B cell (primary cell): ENCODE measurements at regions not wholly inside any gene's neighbourhood (a gene's known extent, or its start where the extent isn't known, plus 50 kb on each side); places are given as distances from the start of the nearest gene placed in this dataset.

Experiments
- ATAC-seq: fragments of 200-7000 bp; cut with Tn5 transposase; one replicate; pipeline ENCODE4 v1.10.0; 2021; ENCODE audit warnings: low read depth, mild to moderate bottlenecking, moderate number of reproducible peaks, moderate library complexity
- CTCF ChIA-PET: fragments of 350-600 bp; sonication (Branson Sonifier 250); formaldehyde crosslinking; loops from one replicate; lab custom pipeline; 2021; ENCODE audit warnings: antibody characterized with exemption, inconsistent platforms; lab: Charles Lee
- POLR2A ChIA-PET: fragments of 350-600 bp; sonication (Branson Sonifier 250); formaldehyde crosslinking; loops from one replicate; lab custom pipeline; 2021; ENCODE audit warnings: antibody characterized with exemption; lab: Charles Lee
- DNase-seq: peaks from one replicate; pipeline ENCODE4 v3.0.0; 2013
- H2AFZ ChIP-seq: 2 replicates; pipeline ENCODE4 v1.6.1; 2012; ENCODE audit warnings: mild to moderate bottlenecking, low read depth, low read length; ENCODE audit not compliant: insufficient read depth, poor library complexity, severe bottlenecking
- H3K27ac ChIP-seq, 2 donors: 1 replicate in 1 of 2; 2 replicates in 1 of 2; pipeline ENCODE4 v1.5.1; 2012 to 2013; ENCODE audit warnings: low read length in 2 of 2, mild to moderate bottlenecking in 2 of 2, moderate library complexity in 1 of 2
- H3K27me3 ChIP-seq, 4 experiments: fragments of 200-600 bp in 1 of 4; sonication (generic) in 1 of 4; replicated peaks in 1 of 4; 1 replicate in 2 of 4; 2 replicates in 2 of 4; pipeline versions ENCODE4 v1.6.1 to v1.7.0; 2013 to 2016; ENCODE audit warnings: low read length in 3 of 4, mild to moderate bottlenecking in 2 of 4, mixed read lengths in 1 of 4, moderate library complexity in 1 of 4; ENCODE audit not compliant: insufficient read depth in 4 of 4, control insufficient read depth in 3 of 4; ENCODE audit errors: control extremely low read depth in 1 of 4
- H3K36me3 ChIP-seq, 2 experiments: replicated peaks in 1 of 2; 1 replicate in 1 of 2; 2 replicates in 1 of 2; pipeline versions ENCODE4 v1.6.1 to v1.7.1; 2013; ENCODE audit warnings: low read length in 1 of 2; ENCODE audit not compliant: insufficient read depth in 2 of 2, control insufficient read depth in 1 of 2; ENCODE audit errors: control extremely low read depth in 1 of 2, extremely low read depth in 1 of 2
- H3K4me1 ChIP-seq, 2 donors: fragments of 200-600 bp in 1 of 2; sonication (generic) in 1 of 2; 1 replicate in 1 of 2; 2 replicates in 1 of 2; pipeline versions ENCODE4 v1.5.1 to v1.6.1; 2013 to 2017; ENCODE audit warnings: low read length in 2 of 2; ENCODE audit not compliant: control insufficient read depth in 2 of 2, insufficient read depth in 2 of 2
- H3K4me2 ChIP-seq: replicated peaks from 2 replicates; pipeline ENCODE3; 2012; ENCODE audit warnings: mild to moderate bottlenecking, low read depth, low read length; ENCODE audit not compliant: poor library complexity, severe bottlenecking
- H3K4me3 ChIP-seq, 5 experiments: fragments of 200-600 bp in 1 of 5; sonication (generic) in 1 of 5; 1 replicate in 3 of 5; 2 replicates in 2 of 5; pipeline versions ENCODE4 v1.5.1 to v1.7.0; 2011 to 2016; ENCODE audit warnings: low read length in 4 of 5, mild to moderate bottlenecking in 4 of 5, low read depth in 2 of 5, control low read depth in 1 of 5, moderate library complexity in 1 of 5; ENCODE audit not compliant: insufficient read depth in 1 of 5; ENCODE audit errors: control extremely low read depth in 1 of 5, extremely low read depth in 1 of 5
- H3K79me2 ChIP-seq: fragments of 200-600 bp; sonication (generic); one replicate; pipeline ENCODE4 v1.6.0; 2016; ENCODE audit warnings: low read length; ENCODE audit not compliant: control insufficient read depth, insufficient read depth
- H3K9ac ChIP-seq: fragments of 200-600 bp; sonication (generic); 2 replicates; pipeline ENCODE4 v1.6.1; 2017; ENCODE audit warnings: mild to moderate bottlenecking, low read length, moderate library complexity
- H3K9me3 ChIP-seq, 3 donors: one replicate each; pipeline versions ENCODE4 v1.6.1 to v1.7.1; 2013; ENCODE audit warnings: low read length in 2 of 3; ENCODE audit not compliant: control insufficient read depth in 2 of 3, insufficient read depth in 1 of 3; ENCODE audit errors: control extremely low read depth in 1 of 3
- H4K20me1 ChIP-seq: 2 replicates; pipeline ENCODE4 v1.6.0; 2012; ENCODE audit warnings: mild to moderate bottlenecking, low read length; ENCODE audit not compliant: insufficient read depth, control insufficient read depth, poor library complexity, severe bottlenecking
- H3K27ac Mint-ChIP-seq: one replicate; pipeline ENCODE4 v1.8.0; 2021; ENCODE audit warnings: mixed read lengths
- H3K27me3 Mint-ChIP-seq: one replicate; pipeline ENCODE4 v1.8.0; 2021; ENCODE audit warnings: mixed read lengths
- H3K4me1 Mint-ChIP-seq: one replicate; pipeline ENCODE4 v1.8.0; 2021; ENCODE audit warnings: mixed read lengths
- H3K4me3 Mint-ChIP-seq: one replicate; pipeline ENCODE4 v1.8.0; 2021; ENCODE audit warnings: mixed read lengths
- H3K9me3 Mint-ChIP-seq: one replicate; pipeline ENCODE4 v1.8.0; 2022; ENCODE audit warnings: mixed read lengths; ENCODE audit not compliant: insufficient read depth
- CTCF ChIP-seq: fragments of 200-600 bp; IDR thresholded peaks from one replicate; pipeline ENCODE4 v1.8.0; 2022; ENCODE audit warnings: antibody characterized with exemption, mild to moderate bottlenecking
- EZH2 ChIP-seq: IDR thresholded peaks from 2 replicates; pipeline ENCODE4 v1.6.1; 2012; ENCODE audit warnings: borderline replicate concordance, low read depth, mild to moderate bottlenecking, moderate library complexity, low read length; ENCODE audit not compliant: insufficient read depth, poor library complexity, severe bottlenecking
- WGBS: methylation state at CpG from one replicate; pipeline ENCODE4 v1.1.5; 2013; ENCODE audit warnings: missing lambda C conversion rate; ENCODE audit not compliant: insufficient coverage; 5-methylcytosine and 5-hydroxymethylcytosine counted together
- intact Hi-C: fragments of 100-400 bp; cut with micrococcal nuclease; formaldehyde crosslinking; loops from one replicate; pipeline ENCODE4 v1.10.0; 2022

- H3K4me3 ChIP-seq = no peak overlapping the region
- Mint-ChIP-seq H3K27me3 (no peaks in the 10 kb centered on the region), H3K27ac (no peak overlapping the region), H3K4me1 (no peaks in the 10 kb centered on the region), H3K4me3 (no peak overlapping the region), H3K9me3 (peaks cover 2% of the 10 kb centered on the region)
- CTCF ChIA-PET = no interaction called here
- no peaks in the 10 kb centered on the region for H4K20me1 ChIP-seq
- whole genome bisulfite sequencing = no CpG with 5 or more reads among the region's 2 CpGs
- ATAC-seq (no peak), DNase-seq (no peak)
- no peaks in the 10 kb centered on the region for H3K79me2 ChIP-seq
- H3K4me2 ChIP-seq = no peak overlapping the region
- no peak overlapping the region for H3K9ac ChIP-seq
- H2AFZ ChIP-seq = no peak overlapping the region
- intact Hi-C loops = no loop called here
- no peaks in the 10 kb centered on the region for H3K4me1 ChIP-seq
- H3K27me3 ChIP-seq = no peaks in the 10 kb centered on the region
- POLR2A ChIA-PET = no interaction called here
- H3K27ac ChIP-seq = no peak overlapping the region
- no peaks in the 10 kb centered on the region for H3K9me3 ChIP-seq
- no peaks in the 10 kb centered on the region for H3K36me3 ChIP-seq
- TF ChIP-seq CTCF (no peak), EZH2 (no peak)
These were observed 59.9 kb upstream of the CERS6 start for GRCh38 chr2:168396131-168396530.

- Histone ChIP-seq H3K4me2 (no peak overlapping the region), H2AFZ (no peak overlapping the region), H3K9ac (no peak overlapping the region), H3K4me1 (no peaks in the 10 kb centered on the region), H3K4me3 (no peak overlapping the region), H4K20me1 (no peaks in the 10 kb centered on the region), H3K27me3 (no peaks in the 10 kb centered on the region), H3K27ac (no peak overlapping the region), H3K79me2 (no peaks in the 10 kb centered on the region), H3K9me3 (no peaks in the 10 kb centered on the region), H3K36me3 (no peaks in the 10 kb centered on the region)
- ATAC-seq = no peak
- 86% methylated on average over 1 of the region's 2 CpGs for whole genome bisulfite sequencing
- no peak overlapping the region for H3K27ac Mint-ChIP-seq
- CTCF ChIA-PET = no interaction called here
- H3K4me1 Mint-ChIP-seq = no peaks in the 10 kb centered on the region
- intact Hi-C loops = no loop called here
- POLR2A ChIA-PET = no interaction called here
- DNase-seq = no peak
- H3K4me3 Mint-ChIP-seq = no peak overlapping the region
- peaks cover 7% of the 10 kb centered on the region for H3K27me3 Mint-ChIP-seq
- H3K9me3 Mint-ChIP-seq = peaks cover 2% of the 10 kb centered on the region
- TF ChIP-seq EZH2 = no peak
These were observed 58.4 kb upstream of the CERS6 start for GRCh38 chr2:168397629-168398028.
